MCF 10A (cell line): ENCODE measurements at regions not wholly inside any gene's neighbourhood (a gene's known extent, or its start where the extent isn't known, plus 50 kb on each side); places are given as distances from the start of the nearest gene placed in this dataset.

ENCODE experiments used
- BruUV-seq: library from RNA; stranded (reverse); fragments of 400-500 nt; replicated peaks from 2 replicates; lab custom pipeline; 2021; lab: Mats Ljungman, UMichigan
- CTCF ChIA-PET: fragments of 300-600 bp; sonication (Branson Sonifier 250); formaldehyde crosslinking; extraction: SDS; loops from one replicate; lab custom pipeline; 2021; ENCODE audit warnings: antibody characterized with exemption, inconsistent platforms; lab: Yijun Ruan, JAX
- POLR2A ChIA-PET: fragments of 300-600, 350-650 bp; sonication (Branson Sonifier 250); formaldehyde crosslinking; extraction: SDS; loops from one replicate; lab custom pipeline; 2020; ENCODE audit warnings: antibody characterized with exemption, inconsistent platforms; lab: Yijun Ruan, JAX
- DNase-seq: peaks from one replicate; pipeline ENCODE4 v3.0.0-alpha.2; 2018; ENCODE audit not compliant: unreplicated experiment
- H3K27ac Mint-ChIP-seq: one replicate; pipeline ENCODE4 v1.8.0; 2022; ENCODE audit warnings: mild to moderate bottlenecking, low read depth, mixed read lengths; ENCODE audit not compliant: unreplicated experiment
- H3K27me3 Mint-ChIP-seq: one replicate; pipeline ENCODE4 v1.8.0; 2022; ENCODE audit warnings: mixed read lengths; ENCODE audit not compliant: insufficient read depth, unreplicated experiment
- H3K36me3 Mint-ChIP-seq: one replicate; pipeline ENCODE4 v1.8.0; 2022; ENCODE audit warnings: mild to moderate bottlenecking, moderate library complexity, mixed read lengths; ENCODE audit not compliant: insufficient read depth, unreplicated experiment
- H3K4me1 Mint-ChIP-seq: one replicate; pipeline ENCODE4 v1.8.0; 2022; ENCODE audit warnings: mixed read lengths; ENCODE audit not compliant: insufficient read depth, unreplicated experiment
- H3K4me3 Mint-ChIP-seq: one replicate; pipeline ENCODE4 v1.8.0; 2022; ENCODE audit warnings: mild to moderate bottlenecking, moderate library complexity, mixed read lengths; ENCODE audit not compliant: unreplicated experiment
- H3K9me3 Mint-ChIP-seq: one replicate; pipeline ENCODE4 v1.8.0; 2022; ENCODE audit warnings: mixed read lengths; ENCODE audit not compliant: unreplicated experiment
- intact Hi-C: fragments of 100-400 bp; cut with micrococcal nuclease; formaldehyde crosslinking; loops from 2 replicates; pipeline ENCODE4 v1.14.1; 2022
- TF ChIP-seq, protein P1 (sequence below): fragments of 200-600 bp; IDR thresholded peaks from one replicate; pipeline ENCODE4 v1.8.0; 2022; ENCODE audit warnings: antibody characterized with exemption, mild to moderate bottlenecking; ENCODE audit not compliant: unreplicated experiment

GRCh38 chr2:128591861-128592822, 273.5 kb upstream of the HS6ST1 start:
- CTCF ChIA-PET, result no interaction called here
- no peak for DNase-seq
- BruUV-seq, result no TSS peak
- Mint-ChIP-seq H3K27me3 (no peaks in the 10 kb centered on the region), H3K36me3 (no peaks in the 10 kb centered on the region), H3K4me3 (no peak overlapping the region), H3K27ac (no peak overlapping the region), H3K4me1 (no peaks in the 10 kb centered on the region), H3K9me3 (no peaks in the 10 kb centered on the region)
- intact Hi-C loops, result no loop called here
- TF ChIP-seq, protein P1, sequence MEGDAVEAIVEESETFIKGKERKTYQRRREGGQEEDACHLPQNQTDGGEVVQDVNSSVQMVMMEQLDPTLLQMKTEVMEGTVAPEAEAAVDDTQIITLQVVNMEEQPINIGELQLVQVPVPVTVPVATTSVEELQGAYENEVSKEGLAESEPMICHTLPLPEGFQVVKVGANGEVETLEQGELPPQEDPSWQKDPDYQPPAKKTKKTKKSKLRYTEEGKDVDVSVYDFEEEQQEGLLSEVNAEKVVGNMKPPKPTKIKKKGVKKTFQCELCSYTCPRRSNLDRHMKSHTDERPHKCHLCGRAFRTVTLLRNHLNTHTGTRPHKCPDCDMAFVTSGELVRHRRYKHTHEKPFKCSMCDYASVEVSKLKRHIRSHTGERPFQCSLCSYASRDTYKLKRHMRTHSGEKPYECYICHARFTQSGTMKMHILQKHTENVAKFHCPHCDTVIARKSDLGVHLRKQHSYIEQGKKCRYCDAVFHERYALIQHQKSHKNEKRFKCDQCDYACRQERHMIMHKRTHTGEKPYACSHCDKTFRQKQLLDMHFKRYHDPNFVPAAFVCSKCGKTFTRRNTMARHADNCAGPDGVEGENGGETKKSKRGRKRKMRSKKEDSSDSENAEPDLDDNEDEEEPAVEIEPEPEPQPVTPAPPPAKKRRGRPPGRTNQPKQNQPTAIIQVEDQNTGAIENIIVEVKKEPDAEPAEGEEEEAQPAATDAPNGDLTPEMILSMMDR, result no peak
- POLR2A ChIA-PET, result no interaction called here

DNA sequence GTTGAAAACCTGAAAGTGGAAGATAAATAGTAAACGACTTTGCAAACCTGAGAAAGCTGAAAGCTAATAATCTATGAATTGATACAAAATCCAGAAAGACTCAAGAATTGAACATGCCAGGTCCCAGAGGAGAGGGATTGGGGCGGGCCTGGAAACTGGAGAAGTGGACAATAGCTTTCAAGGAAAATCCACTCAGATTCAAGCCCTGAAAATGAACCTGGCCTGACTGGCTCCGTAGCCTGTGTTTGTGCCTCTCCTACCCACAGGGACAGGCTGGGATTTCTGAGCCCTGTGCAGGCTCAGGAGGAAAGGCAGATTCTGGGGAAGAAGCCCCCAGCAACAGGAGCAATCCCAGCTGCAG, 274.8 kb upstream of the HS6ST1 start:
- H3K27ac Mint-ChIP-seq, result no peak overlapping the region
- H3K4me1 Mint-ChIP-seq, result no peaks in the 10 kb centered on the region
- H3K4me3 Mint-ChIP-seq, result no peak overlapping the region
- no TSS peak for BruUV-seq
- intact Hi-C loops, result no loop called here
- CTCF ChIA-PET, result interaction anchor here (0.6 kb wide), 2 partner anchors 161 to 1729 kb away, joined by 3 to 4 read pairs; no protein-coding TSS in a partner anchor
- POLR2A ChIA-PET, result no interaction called here
- DNase-seq, result no peak
- no peaks in the 10 kb centered on the region for H3K36me3 Mint-ChIP-seq
- H3K27me3 Mint-ChIP-seq, result no peaks in the 10 kb centered on the region
- no peaks in the 10 kb centered on the region for H3K9me3 Mint-ChIP-seq
- TF ChIP-seq, protein P1, result no peak

DNA sequence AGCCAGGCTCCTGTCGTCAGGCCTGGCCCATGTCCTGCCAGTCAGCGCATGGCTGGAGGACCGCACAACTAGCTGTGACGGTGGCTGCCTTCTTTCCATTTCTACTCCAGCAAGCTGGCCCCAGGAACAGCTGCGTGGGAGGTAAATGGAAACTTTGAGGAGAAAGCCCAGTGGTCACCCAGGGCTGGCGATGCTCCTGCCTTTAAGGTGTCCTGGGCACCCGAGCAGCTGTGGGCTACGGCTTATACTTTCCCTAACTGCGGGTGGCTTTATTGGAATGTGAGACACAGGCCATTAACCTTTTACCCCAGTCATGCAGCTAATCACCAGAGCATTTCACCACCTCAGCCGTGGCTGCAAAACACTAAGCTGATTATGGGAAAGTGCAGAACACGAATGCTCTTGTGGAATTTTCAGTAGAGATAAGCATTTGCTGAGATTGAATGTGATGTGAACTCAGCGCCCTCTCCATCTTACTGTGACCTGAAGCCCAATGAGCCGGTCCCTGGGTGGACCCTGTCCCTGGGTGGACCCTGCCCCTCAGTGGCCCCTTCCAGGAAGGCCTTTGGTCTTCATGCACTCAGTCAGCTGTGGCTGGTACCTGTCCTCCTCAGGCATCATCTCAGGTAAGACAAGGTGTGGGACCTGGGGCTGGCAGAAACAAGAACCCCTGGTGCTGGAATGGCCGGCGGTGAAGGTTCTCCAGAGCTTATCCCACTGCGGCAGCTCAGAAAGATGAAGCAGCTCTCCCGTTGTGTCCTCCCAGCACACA, 275.4 kb upstream of the HS6ST1 start:
- BruUV-seq, result no TSS peak
- Mint-ChIP-seq H3K27ac (no peak overlapping the region), H3K36me3 (no peaks in the 10 kb centered on the region), H3K4me1 (no peaks in the 10 kb centered on the region), H3K4me3 (no peak overlapping the region), H3K27me3 (no peaks in the 10 kb centered on the region), H3K9me3 (no peaks in the 10 kb centered on the region)
- TF ChIP-seq, protein P1, result no peak
- ChIA-PET POLR2A (no interaction called here), CTCF (interaction anchor here (0.6 kb wide), 2 partner anchors 161 to 1728 kb away, joined by 3 to 4 read pairs; no protein-coding TSS in a partner anchor)
- intact Hi-C loops, result no loop called here
- DNase-seq, result no peak

DNA sequence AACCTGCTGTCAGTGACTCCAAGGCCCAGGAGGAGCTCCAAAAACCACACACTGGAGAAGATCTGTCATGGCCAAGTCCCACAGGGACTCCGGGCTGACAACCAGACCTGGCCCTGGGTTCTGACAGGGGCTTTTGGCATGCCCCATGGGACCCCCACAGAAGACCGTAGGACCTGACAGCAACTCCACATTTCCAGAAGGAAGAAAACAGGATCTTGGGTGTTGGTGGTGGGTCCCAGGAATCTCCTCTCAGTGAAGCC, 275.9 kb upstream of the HS6ST1 start:
- BruUV-seq, result no TSS peak
- no peak for DNase-seq
- ChIA-PET CTCF (no interaction called here), POLR2A (no interaction called here)
- TF ChIP-seq, protein P1, result no peak
- H3K27me3 Mint-ChIP-seq, result no peaks in the 10 kb centered on the region
- H3K27ac Mint-ChIP-seq, result no peak overlapping the region
- H3K9me3 Mint-ChIP-seq, result no peaks in the 10 kb centered on the region
- no peaks in the 10 kb centered on the region for H3K4me1 Mint-ChIP-seq
- H3K36me3 Mint-ChIP-seq, result no peaks in the 10 kb centered on the region
- no peak overlapping the region for H3K4me3 Mint-ChIP-seq
- intact Hi-C loops, result no loop called here
